Activated naive CD4-positive, alpha-beta T cell treated with anti-CD3 and anti-CD28 coated beads, Interleukin-2, amount 10 ng/mL, durations not matched to agents 7 days and 5 days (primary cell): ENCODE measurements at regions not wholly inside any gene's neighbourhood (a gene's known extent, or its start where the extent isn't known, plus 50 kb on each side); places are given as distances from the start of the nearest gene placed in this dataset.
"Not testable (repeated sequence)": the region's sequence is repeated elsewhere in the genome, so short reads cannot be mapped to it uniquely, and the experiment has no call there.

ENCODE experiments used
- CTCF ChIA-PET: fragments of 350-600 bp; sonication (Branson Sonifier 250); formaldehyde crosslinking; loops from one replicate; lab custom pipeline; 2021; ENCODE audit warnings: antibody characterized with exemption; lab: Charles Lee
- DNase-seq: peaks from one replicate; pipeline ENCODE4 v3.0.0-alpha.2; 2020
- H3K27ac Mint-ChIP-seq: one replicate; pipeline ENCODE4 v1.8.0; 2021; ENCODE audit warnings: mild to moderate bottlenecking, moderate library complexity, mixed read lengths
- H3K27me3 Mint-ChIP-seq: one replicate; pipeline ENCODE4 v1.8.0; 2021; ENCODE audit warnings: mild to moderate bottlenecking, mixed read lengths
- H3K36me3 Mint-ChIP-seq: one replicate; pipeline ENCODE4 v1.8.0; 2021; ENCODE audit warnings: mixed read lengths
- H3K4me1 Mint-ChIP-seq: one replicate; pipeline ENCODE4 v1.8.0; 2021; ENCODE audit warnings: mixed read lengths
- H3K4me3 Mint-ChIP-seq: one replicate; pipeline ENCODE4 v1.8.0; 2021; ENCODE audit warnings: mild to moderate bottlenecking, moderate library complexity, mixed read lengths
- H3K9me3 Mint-ChIP-seq: one replicate; pipeline ENCODE4 v1.8.0; 2021; ENCODE audit warnings: mixed read lengths

- Mint-ChIP-seq H3K36me3 (no peaks in the 10 kb centered on the region), H3K4me1 (no peaks in the 10 kb centered on the region), H3K27ac (no peak overlapping the region), H3K4me3 (no peak overlapping the region), H3K27me3 (peaks cover 5% of the 10 kb centered on the region), H3K9me3 (no peaks in the 10 kb centered on the region)
- CTCF ChIA-PET = no interaction called here
- no peak for DNase-seq
Observed at GRCh38 chr2:2586068-2586776, 255.1 kb upstream of the MYT1L start.

DNA sequence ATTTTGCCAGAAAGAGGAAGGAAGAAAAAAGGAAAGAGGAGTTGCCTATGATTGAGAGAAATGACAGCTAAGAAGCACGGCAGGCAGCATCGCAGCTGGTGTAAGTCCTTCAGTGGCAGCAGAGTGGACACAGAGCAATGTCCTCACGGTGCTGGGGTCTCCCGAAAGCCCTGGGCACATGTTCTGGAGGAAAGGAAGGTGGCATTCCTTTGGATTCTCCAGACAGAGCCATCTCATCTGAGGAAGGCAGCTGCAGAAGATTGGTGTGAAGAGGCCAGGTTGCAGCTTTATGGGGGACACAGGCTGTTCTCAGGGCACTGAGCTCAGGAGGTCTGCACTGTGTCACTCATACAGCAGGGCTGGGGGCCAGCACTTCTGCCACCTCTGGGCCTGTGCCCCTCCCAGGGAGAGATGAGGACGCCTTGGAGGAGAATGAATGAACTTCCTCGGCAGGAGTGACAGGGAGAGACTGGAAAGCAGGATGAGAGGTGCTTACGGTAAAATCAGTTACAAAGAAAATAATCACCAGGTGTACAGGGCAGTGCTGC, 252.0 kb upstream of the MYT1L start:
- no peaks in the 10 kb centered on the region for H3K9me3 Mint-ChIP-seq
- peaks cover 5% of the 10 kb centered on the region for H3K27me3 Mint-ChIP-seq
- H3K27ac Mint-ChIP-seq = no peak overlapping the region
- H3K36me3 Mint-ChIP-seq = no peaks in the 10 kb centered on the region
- CTCF ChIA-PET = no interaction called here
- no peak overlapping the region for H3K4me3 Mint-ChIP-seq
- DNase-seq = no peak
- H3K4me1 Mint-ChIP-seq = no peaks in the 10 kb centered on the region

DNA sequence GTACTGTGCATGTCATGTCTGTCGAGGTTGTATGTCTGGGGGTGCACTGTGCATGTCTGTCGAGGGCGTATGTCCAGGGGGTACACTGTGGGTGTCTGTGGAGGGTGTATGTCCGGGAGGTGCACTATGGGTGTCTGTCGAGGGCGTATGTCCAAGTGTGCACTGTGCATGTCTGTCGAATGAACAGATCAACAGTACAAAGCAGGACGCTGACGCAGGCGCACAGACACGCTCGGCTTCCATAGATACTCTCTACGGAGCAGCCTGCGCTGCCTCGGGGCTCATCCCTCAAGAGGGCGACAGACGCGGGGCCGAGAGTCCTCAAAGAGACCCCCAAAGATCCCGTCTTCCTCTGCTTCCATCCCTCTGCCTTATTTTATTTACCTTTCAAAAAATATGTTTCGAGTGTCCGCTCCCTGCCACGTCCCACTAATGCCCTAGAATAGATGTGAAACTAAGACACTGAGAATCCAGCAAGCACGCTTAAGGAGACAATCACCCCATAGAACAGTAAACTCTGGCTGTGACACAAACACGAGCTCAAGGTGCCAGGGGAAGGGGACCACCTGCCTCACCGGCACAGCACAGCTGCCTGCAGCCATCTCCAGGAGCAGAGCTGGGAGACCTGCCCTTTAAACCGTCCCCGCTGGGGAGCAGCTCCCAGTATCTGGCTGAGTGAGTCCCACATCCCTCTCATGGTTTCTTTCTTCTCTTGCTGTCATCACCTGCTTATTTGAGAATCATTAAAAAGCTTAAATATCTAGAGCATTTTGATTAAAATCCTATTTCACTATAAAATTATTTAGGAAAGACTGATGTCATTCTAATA, 250.5 kb upstream of the MYT1L start:
- H3K36me3 Mint-ChIP-seq = no peaks in the 10 kb centered on the region
- CTCF ChIA-PET = no interaction called here
- H3K4me3 Mint-ChIP-seq = no peak overlapping the region
- no peak overlapping the region for H3K27ac Mint-ChIP-seq
- no peaks in the 10 kb centered on the region for H3K9me3 Mint-ChIP-seq
- no peak for DNase-seq
- no peaks in the 10 kb centered on the region for H3K4me1 Mint-ChIP-seq
- H3K27me3 Mint-ChIP-seq = peaks cover 5% of the 10 kb centered on the region

DNA sequence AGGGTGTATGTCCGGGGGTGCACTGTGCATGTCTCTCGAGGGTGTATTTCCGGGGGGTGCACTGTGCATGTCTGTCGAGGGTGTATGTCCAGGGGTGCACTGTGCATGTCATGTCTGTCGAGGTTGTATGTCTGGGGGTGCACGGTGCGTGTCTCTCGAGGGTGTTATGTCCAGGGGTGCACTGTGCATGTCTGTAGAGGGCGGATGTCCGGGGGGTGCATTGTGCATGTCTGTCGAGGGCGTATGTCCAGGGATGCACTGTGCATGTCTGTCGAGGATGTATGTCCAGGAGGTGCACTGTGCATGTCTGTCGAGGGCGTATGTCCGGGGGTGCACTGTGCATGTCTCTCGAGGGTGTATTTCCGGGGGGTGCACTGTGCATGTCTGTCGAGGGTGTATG, 249.8 kb upstream of the MYT1L start:
- H3K9me3 Mint-ChIP-seq, H3K4me1 Mint-ChIP-seq, H3K27ac Mint-ChIP-seq, H3K36me3 Mint-ChIP-seq, H3K27me3 Mint-ChIP-seq, DNase-seq, H3K4me3 Mint-ChIP-seq, CTCF ChIA-PET: not testable (repeated sequence)

DNA sequence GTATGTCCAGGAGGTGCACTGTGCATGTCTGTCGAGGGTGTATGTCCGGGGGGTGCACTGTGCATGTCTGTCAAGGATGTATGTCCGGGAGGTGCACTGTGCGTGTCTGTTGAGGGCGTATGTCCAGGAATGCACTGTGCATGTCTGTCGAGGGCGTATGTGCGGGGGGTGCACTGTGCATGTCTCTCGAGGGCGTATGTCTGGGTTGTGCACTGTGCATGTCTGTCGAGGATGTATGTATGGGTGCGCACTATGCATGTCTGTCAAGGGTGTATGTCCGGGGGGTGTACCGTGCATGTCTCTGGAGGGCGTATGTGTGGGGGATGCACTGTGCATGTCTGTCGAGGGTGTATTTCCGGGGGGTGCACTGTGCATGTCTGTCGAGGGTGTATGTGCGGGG, 249.3 kb upstream of the MYT1L start:
- Mint-ChIP-seq H3K9me3 (no peaks in the 10 kb centered on the region), H3K4me1 (no peaks in the 10 kb centered on the region), H3K27me3 (peaks cover 5% of the 10 kb centered on the region), H3K4me3 (no peak overlapping the region), H3K36me3 (no peaks in the 10 kb centered on the region), H3K27ac (no peak overlapping the region)
- DNase-seq = no peak
- CTCF ChIA-PET = no interaction called here

DNA sequence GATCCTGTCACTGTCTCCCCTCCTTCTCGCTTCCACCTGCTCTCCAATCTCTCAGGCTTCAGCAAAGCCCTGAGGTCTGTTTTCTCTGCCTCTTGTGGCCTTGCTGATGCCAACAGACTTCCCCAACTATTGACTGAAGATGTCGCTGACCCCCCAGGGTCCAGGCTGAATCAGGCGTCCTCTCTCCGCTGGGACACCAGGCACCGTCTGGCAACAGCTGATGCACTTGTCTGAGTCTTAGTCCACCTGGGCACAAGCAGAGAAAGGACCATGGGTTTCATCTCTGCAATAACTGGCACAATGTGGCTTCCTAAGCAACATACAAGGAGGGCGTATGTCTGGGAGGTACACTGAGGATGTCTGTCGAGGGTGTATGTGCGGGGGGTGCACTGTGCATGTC, 248.7 kb upstream of the MYT1L start:
- CTCF ChIA-PET = no interaction called here
- no peaks in the 10 kb centered on the region for H3K4me1 Mint-ChIP-seq
- no peak for DNase-seq
- H3K4me3 Mint-ChIP-seq = no peak overlapping the region
- peaks cover 5% of the 10 kb centered on the region for H3K27me3 Mint-ChIP-seq
- no peaks in the 10 kb centered on the region for H3K36me3 Mint-ChIP-seq
- H3K9me3 Mint-ChIP-seq = no peaks in the 10 kb centered on the region
- H3K27ac Mint-ChIP-seq = no peak overlapping the region

GRCh38 chr2:2577407-2577831, 246.3 kb upstream of the MYT1L start:
- no peak for DNase-seq
- Mint-ChIP-seq H3K36me3 (no peaks in the 10 kb centered on the region), H3K4me1 (no peaks in the 10 kb centered on the region), H3K27ac (no peak overlapping the region), H3K27me3 (no peaks in the 10 kb centered on the region), H3K9me3 (no peaks in the 10 kb centered on the region), H3K4me3 (no peak overlapping the region)
- CTCF ChIA-PET = no interaction called here

DNA sequence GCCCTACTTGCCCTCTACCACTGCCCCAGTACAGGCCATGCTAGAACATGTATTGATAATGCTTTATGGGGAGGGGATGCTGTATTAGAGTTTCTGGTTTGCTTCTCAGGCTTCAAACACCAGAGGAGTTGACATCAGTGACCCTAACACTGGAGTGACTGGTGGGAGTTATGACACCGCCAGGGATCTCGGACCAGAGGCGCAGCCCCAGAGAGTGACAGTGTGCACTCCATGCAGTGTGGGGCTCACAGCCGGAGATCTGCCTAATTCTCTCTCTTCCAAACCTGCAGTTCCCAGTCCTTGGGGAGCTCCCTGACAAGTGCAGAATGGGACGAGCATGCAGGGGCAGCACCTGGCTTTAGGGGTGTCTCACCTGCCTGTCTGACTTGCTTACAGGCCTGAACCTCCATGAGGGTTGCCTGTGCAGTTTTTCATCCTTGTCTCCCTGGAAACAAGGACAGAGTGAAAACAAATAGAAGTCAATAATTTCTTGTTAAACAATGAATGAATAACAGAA, 244.9 kb upstream of the MYT1L start:
- CTCF ChIA-PET = no interaction called here
- H3K27ac Mint-ChIP-seq = no peak overlapping the region
- no peaks in the 10 kb centered on the region for H3K9me3 Mint-ChIP-seq
- no peaks in the 10 kb centered on the region for H3K4me1 Mint-ChIP-seq
- no peak overlapping the region for H3K4me3 Mint-ChIP-seq
- no peaks in the 10 kb centered on the region for H3K36me3 Mint-ChIP-seq
- DNase-seq = no peak
- H3K27me3 Mint-ChIP-seq = no peaks in the 10 kb centered on the region

DNA sequence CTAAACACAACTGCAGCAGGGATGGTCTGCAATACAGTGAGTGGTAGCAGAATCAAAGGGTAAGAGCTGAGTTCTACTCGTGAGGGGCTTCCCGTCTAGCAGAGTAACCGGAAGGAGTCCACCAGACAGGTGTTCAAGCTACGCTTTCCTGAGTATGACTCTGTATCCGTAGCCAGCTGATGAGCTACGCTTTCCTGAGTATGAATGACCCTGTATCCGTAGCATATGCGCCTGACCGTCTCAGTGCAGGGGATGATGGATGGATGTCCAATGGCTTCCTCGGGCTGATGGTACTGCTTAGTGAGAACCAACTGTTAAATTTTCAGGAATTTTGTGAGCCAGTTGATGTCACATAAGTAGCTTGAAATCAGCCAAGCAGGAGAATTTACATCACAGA, 244.1 kb upstream of the MYT1L start:
- Mint-ChIP-seq H3K27ac (no peak overlapping the region), H3K4me1 (no peaks in the 10 kb centered on the region), H3K27me3 (no peaks in the 10 kb centered on the region), H3K36me3 (no peaks in the 10 kb centered on the region), H3K9me3 (no peaks in the 10 kb centered on the region), H3K4me3 (no peak overlapping the region)
- DNase-seq = no peak
- CTCF ChIA-PET = interaction anchor here (0.7 kb wide), 1 partner anchor 9 kb away, joined by 3 read pairs; no protein-coding TSS in a partner anchor

- H3K4me1 Mint-ChIP-seq = no peaks in the 10 kb centered on the region
- H3K9me3 Mint-ChIP-seq = no peaks in the 10 kb centered on the region
- H3K4me3 Mint-ChIP-seq = no peak overlapping the region
- no peak for DNase-seq
- no peak overlapping the region for H3K27ac Mint-ChIP-seq
- H3K36me3 Mint-ChIP-seq = no peaks in the 10 kb centered on the region
- no peaks in the 10 kb centered on the region for H3K27me3 Mint-ChIP-seq
- CTCF ChIA-PET = interaction anchor here (0.7 kb wide), 1 partner anchor 8 kb away, joined by 3 read pairs; no protein-coding TSS in a partner anchor
Observed at GRCh38 chr2:2574401-2575180, 243.5 kb upstream of the MYT1L start.

GRCh38 chr2:2573658-2574293, 242.7 kb upstream of the MYT1L start:
- no peaks in the 10 kb centered on the region for H3K36me3 Mint-ChIP-seq
- H3K27ac Mint-ChIP-seq = no peak overlapping the region
- H3K27me3 Mint-ChIP-seq = no peaks in the 10 kb centered on the region
- DNase-seq = no peak
- no peak overlapping the region for H3K4me3 Mint-ChIP-seq
- no peaks in the 10 kb centered on the region for H3K9me3 Mint-ChIP-seq
- no peaks in the 10 kb centered on the region for H3K4me1 Mint-ChIP-seq
- CTCF ChIA-PET = no interaction called here

DNA sequence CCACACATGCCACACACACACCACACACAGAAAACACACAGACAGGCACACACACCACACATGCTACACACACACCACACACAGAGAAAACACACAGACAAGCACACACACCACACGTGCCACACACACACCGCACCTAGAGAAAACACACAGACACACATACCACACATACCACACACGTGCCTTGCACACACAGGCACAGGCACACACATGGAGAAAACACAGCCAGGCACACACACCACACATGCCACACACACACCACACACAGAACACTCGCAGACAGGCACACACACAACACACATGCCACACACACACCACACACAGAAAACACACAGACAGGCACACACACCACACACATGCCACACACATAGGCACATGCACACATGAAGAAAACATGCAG, 242.1 kb upstream of the MYT1L start:
- no peaks in the 10 kb centered on the region for H3K4me1 Mint-ChIP-seq
- CTCF ChIA-PET = no interaction called here
- no peak overlapping the region for H3K27ac Mint-ChIP-seq
- H3K9me3 Mint-ChIP-seq = no peaks in the 10 kb centered on the region
- no peak for DNase-seq
- H3K27me3 Mint-ChIP-seq = no peaks in the 10 kb centered on the region
- no peak overlapping the region for H3K4me3 Mint-ChIP-seq
- H3K36me3 Mint-ChIP-seq = no peaks in the 10 kb centered on the region

DNA sequence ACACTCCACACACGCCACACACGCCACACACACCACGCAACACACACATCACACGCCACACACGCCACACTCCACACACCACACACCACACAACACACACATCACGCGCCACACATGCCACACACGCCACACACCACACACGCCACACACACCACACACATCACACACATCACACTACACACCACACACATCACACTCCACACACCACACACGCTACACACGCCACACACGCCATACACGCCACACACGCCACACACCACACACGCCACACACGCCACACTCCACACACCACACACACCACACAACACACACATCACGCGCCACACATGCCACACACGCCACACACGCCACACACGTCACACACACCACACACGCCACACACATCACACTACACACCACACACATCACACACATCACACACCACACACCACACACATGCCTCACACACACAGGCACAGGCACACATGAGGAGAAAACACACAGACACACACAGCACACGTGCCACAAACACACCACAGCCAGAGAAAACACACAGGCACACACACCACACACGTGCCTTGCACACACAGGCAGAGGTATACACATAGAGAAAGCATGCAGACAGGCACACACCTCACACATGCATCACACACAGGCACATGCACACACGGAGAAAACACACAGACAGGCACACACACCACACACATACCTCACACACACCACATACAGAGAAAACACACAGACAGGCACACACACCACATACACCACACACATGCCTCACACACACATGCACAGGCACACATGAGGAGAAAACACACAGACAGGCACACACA, 241.5 kb upstream of the MYT1L start:
- Mint-ChIP-seq H3K9me3 (no peaks in the 10 kb centered on the region), H3K4me1 (no peaks in the 10 kb centered on the region), H3K27ac (no peak overlapping the region), H3K4me3 (no peak overlapping the region), H3K27me3 (no peaks in the 10 kb centered on the region), H3K36me3 (no peaks in the 10 kb centered on the region)
- DNase-seq = no peak
- CTCF ChIA-PET = no interaction called here
